ENCODE measurements at regions not wholly inside any gene's neighbourhood (a gene's known extent, or its start where the extent isn't known, plus 50 kb on each side); places are given as distances from the start of the nearest gene placed in this dataset.
"Not testable (repeated sequence)": the region's sequence is repeated elsewhere in the genome, so short reads cannot be mapped to it uniquely, and the experiment has no call there.

GRCh38 chr7:51620706-51621105, 304.1 kb upstream of the COBL start:
- DNase-seq (ENCODE audit: low read depth in 4 of 6, low spot score in 6 of 6) = peak in 2 of 6 donors; percentile 60 to 75
- H3K36me3 ChIP-seq (ENCODE audit: control insufficient read depth, insufficient read depth, low read length) = no peaks in the 10 kb centered on the region
- H3K4me1 ChIP-seq (ENCODE audit: control insufficient read depth, insufficient read depth, low read length) = no peaks in the 10 kb centered on the region
- no peaks in the 10 kb centered on the region for H3K9me3 ChIP-seq (ENCODE audit: control insufficient read depth, insufficient read depth, low read length)
- H3K27me3 ChIP-seq (ENCODE audit: control insufficient read depth, insufficient read depth, low read length) = no peaks in the 10 kb centered on the region
- H3K4me3 ChIP-seq (ENCODE audit: low read depth, low read length) = no peak overlapping the region
- 0% methylated on average over 3 of the region's 5 CpGs for WGBS (ENCODE audit: insufficient coverage)
- H3K27ac ChIP-seq (ENCODE audit: low read depth, low read length) = no peak overlapping the region

GRCh38 chr7:51619880-51620279, 303.3 kb upstream of the COBL start:
- H3K4me3 ChIP-seq (ENCODE audit: low read depth, low read length) = no peak overlapping the region
- peaks cover 3% of the 10 kb centered on the region for H3K4me1 ChIP-seq (ENCODE audit: control insufficient read depth, insufficient read depth, low read length)
- no peaks in the 10 kb centered on the region for H3K27me3 ChIP-seq (ENCODE audit: control insufficient read depth, insufficient read depth, low read length)
- WGBS (ENCODE audit: insufficient coverage) = 93% methylated on average over 3 of the region's 3 CpGs
- no peak overlapping the region for H3K27ac ChIP-seq (ENCODE audit: low read depth, low read length)
- DNase-seq (ENCODE audit: low read depth in 4 of 6, low spot score in 6 of 6) = no peak
- no peaks in the 10 kb centered on the region for H3K36me3 ChIP-seq (ENCODE audit: control insufficient read depth, insufficient read depth, low read length)
- H3K9me3 ChIP-seq (ENCODE audit: control insufficient read depth, insufficient read depth, low read length) = no peaks in the 10 kb centered on the region

- H3K27ac ChIP-seq (ENCODE audit: low read depth, low read length) = no peak overlapping the region
- H3K4me3 ChIP-seq (ENCODE audit: low read depth, low read length) = no peak overlapping the region
- 83% methylated on average over 3 of the region's 5 CpGs for WGBS (ENCODE audit: insufficient coverage)
- no peaks in the 10 kb centered on the region for H3K36me3 ChIP-seq (ENCODE audit: control insufficient read depth, insufficient read depth, low read length)
- no peaks in the 10 kb centered on the region for H3K9me3 ChIP-seq (ENCODE audit: control insufficient read depth, insufficient read depth, low read length)
- DNase-seq (ENCODE audit: low read depth in 4 of 6, low spot score in 6 of 6) = no peak
- no peaks in the 10 kb centered on the region for H3K27me3 ChIP-seq (ENCODE audit: control insufficient read depth, insufficient read depth, low read length)
- H3K4me1 ChIP-seq (ENCODE audit: control insufficient read depth, insufficient read depth, low read length) = peaks cover 9% of the 10 kb centered on the region
These were observed 301.1 kb upstream of the COBL start for GRCh38 chr7:51617686-51618085.

GRCh38 chr7:51613911-51614357, 297.3 kb upstream of the COBL start:
- Histone ChIP-seq H3K4me3 (ENCODE audit: low read depth, low read length) (no peak overlapping the region), H3K4me1 (ENCODE audit: control insufficient read depth, insufficient read depth, low read length) (peaks cover 9% of the 10 kb centered on the region), H3K36me3 (ENCODE audit: control insufficient read depth, insufficient read depth, low read length) (no peaks in the 10 kb centered on the region), H3K27me3 (ENCODE audit: control insufficient read depth, insufficient read depth, low read length) (no peaks in the 10 kb centered on the region), H3K9me3 (ENCODE audit: control insufficient read depth, insufficient read depth, low read length) (no peaks in the 10 kb centered on the region), H3K27ac (ENCODE audit: low read depth, low read length) (peak overlapping the region; percentile 12)
- WGBS (ENCODE audit: insufficient coverage) = 68% methylated on average over 3 of the region's 6 CpGs
- peak in 2 of 6 donors; percentile 28 to 65 for DNase-seq (ENCODE audit: low read depth in 4 of 6, low spot score in 6 of 6)

GRCh38 chr7:51611937-51612336, 295.3 kb upstream of the COBL start:
- no peaks in the 10 kb centered on the region for H3K36me3 ChIP-seq (ENCODE audit: control insufficient read depth, insufficient read depth, low read length)
- H3K4me3 ChIP-seq (ENCODE audit: low read depth, low read length) = no peak overlapping the region
- peaks cover 9% of the 10 kb centered on the region for H3K4me1 ChIP-seq (ENCODE audit: control insufficient read depth, insufficient read depth, low read length)
- DNase-seq (ENCODE audit: low read depth in 4 of 6, low spot score in 6 of 6) = peak in 1 of 6 donors; percentile 33
- H3K27ac ChIP-seq (ENCODE audit: low read depth, low read length) = no peak overlapping the region
- no peaks in the 10 kb centered on the region for H3K9me3 ChIP-seq (ENCODE audit: control insufficient read depth, insufficient read depth, low read length)
- no CpG with 5 or more reads among the region's 1 CpG for WGBS (ENCODE audit: insufficient coverage)
- H3K27me3 ChIP-seq (ENCODE audit: control insufficient read depth, insufficient read depth, low read length) = no peaks in the 10 kb centered on the region

GRCh38 chr7:51607447-51607846, 290.8 kb upstream of the COBL start:
- Histone ChIP-seq H3K27me3 (ENCODE audit: control insufficient read depth, insufficient read depth, low read length) (no peaks in the 10 kb centered on the region), H3K36me3 (ENCODE audit: control insufficient read depth, insufficient read depth, low read length) (no peaks in the 10 kb centered on the region), H3K9me3 (ENCODE audit: control insufficient read depth, insufficient read depth, low read length) (no peaks in the 10 kb centered on the region), H3K4me3 (ENCODE audit: low read depth, low read length) (no peak overlapping the region), H3K4me1 (ENCODE audit: control insufficient read depth, insufficient read depth, low read length) (no peaks in the 10 kb centered on the region), H3K27ac (ENCODE audit: low read depth, low read length) (no peak overlapping the region)
- WGBS (ENCODE audit: insufficient coverage) = 87% methylated on average over 11 of the region's 11 CpGs
- peak in 1 of 6 donors; percentile 50 for DNase-seq (ENCODE audit: low read depth in 4 of 6, low spot score in 6 of 6)

GRCh38 chr7:51606601-51607154, 290.1 kb upstream of the COBL start:
- H3K27me3 ChIP-seq (ENCODE audit: control insufficient read depth, insufficient read depth, low read length) = no peaks in the 10 kb centered on the region
- no peak overlapping the region for H3K4me3 ChIP-seq (ENCODE audit: low read depth, low read length)
- H3K4me1 ChIP-seq (ENCODE audit: control insufficient read depth, insufficient read depth, low read length) = no peaks in the 10 kb centered on the region
- H3K27ac ChIP-seq (ENCODE audit: low read depth, low read length) = no peak overlapping the region
- DNase-seq (ENCODE audit: low read depth in 4 of 6, low spot score in 6 of 6) = peak in 1 of 6 donors; percentile 55
- no peaks in the 10 kb centered on the region for H3K9me3 ChIP-seq (ENCODE audit: control insufficient read depth, insufficient read depth, low read length)
- no peaks in the 10 kb centered on the region for H3K36me3 ChIP-seq (ENCODE audit: control insufficient read depth, insufficient read depth, low read length)
- 90% methylated on average over 8 of the region's 17 CpGs for WGBS (ENCODE audit: insufficient coverage)

GRCh38 chr7:51602376-51602775, 285.8 kb upstream of the COBL start:
- no peak overlapping the region for H3K4me3 ChIP-seq (ENCODE audit: low read depth, low read length)
- no peak overlapping the region for H3K27ac ChIP-seq (ENCODE audit: low read depth, low read length)
- 76% methylated on average over 2 of the region's 2 CpGs for WGBS (ENCODE audit: insufficient coverage)
- H3K9me3 ChIP-seq (ENCODE audit: control insufficient read depth, insufficient read depth, low read length) = no peaks in the 10 kb centered on the region
- H3K4me1 ChIP-seq (ENCODE audit: control insufficient read depth, insufficient read depth, low read length) = no peaks in the 10 kb centered on the region
- peak in 2 of 6 donors; percentile 28 to 69 for DNase-seq (ENCODE audit: low read depth in 4 of 6, low spot score in 6 of 6)
- no peaks in the 10 kb centered on the region for H3K27me3 ChIP-seq (ENCODE audit: control insufficient read depth, insufficient read depth, low read length)
- H3K36me3 ChIP-seq (ENCODE audit: control insufficient read depth, insufficient read depth, low read length) = no peaks in the 10 kb centered on the region

GRCh38 chr7:51601461-51601860, 284.9 kb upstream of the COBL start:
- H3K27ac ChIP-seq (ENCODE audit: low read depth, low read length) = no peak overlapping the region

GRCh38 chr7:51599935-51600334, 283.3 kb upstream of the COBL start:
- H3K9me3 ChIP-seq (ENCODE audit: control insufficient read depth, insufficient read depth, low read length); H3K27me3 ChIP-seq (ENCODE audit: control insufficient read depth, insufficient read depth, low read length); H3K27ac ChIP-seq (ENCODE audit: low read depth, low read length); H3K36me3 ChIP-seq (ENCODE audit: control insufficient read depth, insufficient read depth, low read length); H3K4me3 ChIP-seq (ENCODE audit: low read depth, low read length); H3K4me1 ChIP-seq (ENCODE audit: control insufficient read depth, insufficient read depth, low read length); DNase-seq (ENCODE audit: low read depth in 4 of 6, low spot score in 6 of 6): not testable (repeated sequence)
- WGBS (ENCODE audit: insufficient coverage) = 96% methylated on average over 5 of the region's 9 CpGs

More at GRCh38 chr7:51601461-51601860, 284.9 kb upstream of the COBL start:
- H3K27me3 ChIP-seq (ENCODE audit: control insufficient read depth, insufficient read depth, low read length) = no peaks in the 10 kb centered on the region
- DNase-seq (ENCODE audit: low read depth in 4 of 6, low spot score in 6 of 6) = no peak
- WGBS (ENCODE audit: insufficient coverage) = no CpG with 5 or more reads among the region's 3 CpGs
- no peak overlapping the region for H3K4me3 ChIP-seq (ENCODE audit: low read depth, low read length)
- H3K36me3 ChIP-seq (ENCODE audit: control insufficient read depth, insufficient read depth, low read length) = no peaks in the 10 kb centered on the region
- H3K4me1 ChIP-seq (ENCODE audit: control insufficient read depth, insufficient read depth, low read length) = no peaks in the 10 kb centered on the region
- no peaks in the 10 kb centered on the region for H3K9me3 ChIP-seq (ENCODE audit: control insufficient read depth, insufficient read depth, low read length)

All from spinal cord (tissue), 9 donors.